Hepatocyte (in vitro differentiated cells): ENCODE measurements at regions not wholly inside any gene's neighbourhood (a gene's known extent, or its start where the extent isn't known, plus 50 kb on each side); places are given as distances from the start of the nearest gene placed in this dataset.

Source experiments
- EZH2 ChIP-seq: fragments of 200-600 bp; sonication (generic); IDR thresholded peaks from 2 replicates; pipeline ENCODE4 v1.6.1; 2016; ENCODE audit warnings: antibody characterized with exemption, mild to moderate bottlenecking, borderline replicate concordance
- EZH2phosphoT487 ChIP-seq: fragments of 200-600 bp; sonication (generic); IDR thresholded peaks from one replicate; pipeline ENCODE4 v1.6.1; 2018; ENCODE audit warnings: antibody characterized with exemption, mild to moderate bottlenecking, low read depth, moderate library complexity; ENCODE audit not compliant: unreplicated experiment, severe bottlenecking
- TF ChIP-seq, protein P1 (sequence below): fragments of 200-600 bp; sonication (generic); IDR thresholded peaks from 2 replicates; pipeline ENCODE4 v1.5.1; 2016; ENCODE audit warnings: antibody characterized with exemption, mild to moderate bottlenecking; ENCODE audit not compliant: poor library complexity

DNA sequence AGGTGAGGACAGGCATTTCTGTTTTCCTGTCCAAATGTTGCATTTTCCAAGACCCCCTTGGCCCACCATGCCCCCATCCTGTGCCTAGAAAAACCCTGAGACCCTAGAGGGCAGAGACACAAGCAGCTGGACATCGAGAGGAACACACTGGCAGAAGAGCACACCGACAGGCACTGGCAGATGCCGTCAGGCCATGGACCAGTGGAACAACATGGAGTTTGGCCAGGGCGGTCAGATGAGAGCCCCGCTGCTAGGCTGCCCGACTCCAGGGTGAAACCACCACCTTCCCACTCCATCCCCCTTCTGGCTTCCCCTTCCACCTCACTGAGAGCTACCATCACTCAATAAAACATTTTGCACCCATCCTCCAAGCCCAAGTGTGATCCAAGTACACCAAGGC is 438.4 kb downstream of the SIPA1L2 start:
- TF ChIP-seq EZH2phosphoT487 (no peak), EZH2 (no peak)
- TF ChIP-seq, protein P1, sequence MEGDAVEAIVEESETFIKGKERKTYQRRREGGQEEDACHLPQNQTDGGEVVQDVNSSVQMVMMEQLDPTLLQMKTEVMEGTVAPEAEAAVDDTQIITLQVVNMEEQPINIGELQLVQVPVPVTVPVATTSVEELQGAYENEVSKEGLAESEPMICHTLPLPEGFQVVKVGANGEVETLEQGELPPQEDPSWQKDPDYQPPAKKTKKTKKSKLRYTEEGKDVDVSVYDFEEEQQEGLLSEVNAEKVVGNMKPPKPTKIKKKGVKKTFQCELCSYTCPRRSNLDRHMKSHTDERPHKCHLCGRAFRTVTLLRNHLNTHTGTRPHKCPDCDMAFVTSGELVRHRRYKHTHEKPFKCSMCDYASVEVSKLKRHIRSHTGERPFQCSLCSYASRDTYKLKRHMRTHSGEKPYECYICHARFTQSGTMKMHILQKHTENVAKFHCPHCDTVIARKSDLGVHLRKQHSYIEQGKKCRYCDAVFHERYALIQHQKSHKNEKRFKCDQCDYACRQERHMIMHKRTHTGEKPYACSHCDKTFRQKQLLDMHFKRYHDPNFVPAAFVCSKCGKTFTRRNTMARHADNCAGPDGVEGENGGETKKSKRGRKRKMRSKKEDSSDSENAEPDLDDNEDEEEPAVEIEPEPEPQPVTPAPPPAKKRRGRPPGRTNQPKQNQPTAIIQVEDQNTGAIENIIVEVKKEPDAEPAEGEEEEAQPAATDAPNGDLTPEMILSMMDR: no peak
